Right ventricle myocardium inferior (tissue), 1 donor: ENCODE measurements at regions not wholly inside any gene's neighbourhood (a gene's known extent, or its start where the extent isn't known, plus 50 kb on each side); places are given as distances from the start of the nearest gene placed in this dataset.
A peak's percentile ranks its signal among the peaks of the same experiment; 100 is the strongest.

Experiments used
- ATAC-seq: fragments of 200-7000 bp; cut with Tn5 transposase; one replicate; pipeline ENCODE4 v1.9.1; 2020; ENCODE audit warnings: mild to moderate bottlenecking, moderate library complexity
- DNase-seq: peaks from one replicate; pipeline ENCODE4 v3.0.0; 2021; ENCODE audit errors: missing footprints
- intact Hi-C: fragments of 100-400 bp; cut with DNase I; formaldehyde crosslinking; loops from one replicate; pipeline ENCODE4 v1.11.0; 2022
- donor health status: DM: no; HTN: yes; CAD: no; lungs with severe emphysema.

DNA sequence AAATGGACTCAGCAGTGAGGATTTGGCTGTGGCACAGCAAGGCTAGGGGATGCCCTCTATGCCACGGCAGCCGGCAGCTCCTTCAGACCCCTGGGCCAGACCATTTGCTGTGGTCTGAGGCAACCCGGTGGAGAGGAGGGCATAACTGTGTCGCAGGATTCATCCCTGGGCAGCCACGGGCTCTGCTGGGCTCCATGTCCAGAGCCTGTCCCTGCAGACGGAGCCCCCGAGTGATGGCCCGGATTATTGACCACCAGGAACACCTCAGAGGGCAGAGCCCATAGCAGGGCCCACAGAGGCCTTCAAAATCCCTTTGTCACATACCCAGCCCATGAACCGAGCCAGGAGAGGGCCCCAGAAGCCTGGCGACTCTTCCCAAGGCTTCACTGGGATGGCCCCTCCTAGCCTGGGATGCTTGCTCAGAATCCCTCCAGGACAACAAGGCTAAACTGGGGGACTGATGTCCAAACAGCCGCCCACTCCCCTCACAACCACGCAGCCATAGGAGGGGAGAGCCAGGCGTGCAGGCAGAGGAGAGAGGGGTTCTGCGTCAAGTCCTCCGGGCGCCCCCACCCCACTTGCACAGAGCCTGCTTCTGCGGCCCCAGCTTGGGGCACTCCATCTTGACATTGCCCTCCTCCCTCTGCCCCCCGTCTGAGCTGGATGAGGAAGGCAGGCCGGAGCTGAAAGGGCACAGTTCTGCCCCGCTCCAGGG, 68.2 kb upstream of the AFDN start:
- intact Hi-C loops = no loop called here
- ATAC-seq = no peak

DNA sequence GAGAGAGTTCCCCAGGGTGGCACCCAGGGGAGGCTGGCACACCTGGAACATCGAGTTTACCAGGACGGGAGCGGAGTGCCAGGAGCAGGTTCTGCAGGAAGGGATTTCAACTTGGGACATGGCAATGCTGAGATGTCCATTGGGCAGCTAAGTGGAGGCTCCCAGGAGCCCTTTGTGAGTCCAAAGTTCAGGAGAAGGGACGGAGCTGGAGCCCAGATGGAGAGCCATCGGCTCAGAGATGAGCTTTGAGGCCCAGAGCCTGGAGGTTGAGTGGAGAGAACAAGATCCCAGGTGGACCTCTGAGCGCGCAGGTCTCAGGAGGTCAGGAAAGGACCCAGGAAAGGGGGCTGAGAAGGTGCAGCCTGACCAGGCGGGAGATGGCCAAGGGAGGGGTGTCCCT, 67.5 kb upstream of the AFDN start:
- ATAC-seq (no peak), DNase-seq (no peak)
- intact Hi-C loops = no loop called here

More for the DNA sequence above, 68.2 kb upstream of the AFDN start:
- DNase-seq = no peak

DNA sequence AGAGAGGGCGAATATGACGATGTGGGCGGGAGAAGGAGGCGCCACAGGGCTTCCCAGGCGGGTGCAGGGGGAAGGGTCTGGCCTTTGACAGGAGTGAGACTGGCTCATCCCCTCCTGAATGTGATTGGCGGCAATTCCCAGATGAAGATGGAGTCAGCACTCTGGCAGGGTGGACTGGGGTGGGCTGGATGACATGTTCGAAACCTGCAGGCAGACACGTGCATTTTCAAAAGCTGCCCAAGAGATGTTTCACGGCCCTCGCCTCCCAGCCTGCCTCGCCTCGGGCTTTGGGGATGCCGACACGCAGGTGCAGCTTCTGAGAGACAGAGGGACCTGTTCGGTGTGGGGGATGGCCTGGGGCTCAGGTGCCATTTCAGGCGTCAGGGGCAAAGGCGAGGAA, 66.8 kb upstream of the AFDN start:
- DNase-seq (no peak), ATAC-seq (no peak)
- intact Hi-C loops = no loop called here

GRCh38 chr6:167760979-167761793, 65.5 kb upstream of the AFDN start:
- intact Hi-C loops = no loop called here
- peak; percentile 90 for ATAC-seq

GRCh38 chr6:167761794-167762258, 64.9 kb upstream of the AFDN start:
- intact Hi-C loops = no loop called here
- no peak for DNase-seq
- ATAC-seq = no peak

More at GRCh38 chr6:167760979-167761793, 65.5 kb upstream of the AFDN start:
- DNase-seq = peak; percentile 83

DNA sequence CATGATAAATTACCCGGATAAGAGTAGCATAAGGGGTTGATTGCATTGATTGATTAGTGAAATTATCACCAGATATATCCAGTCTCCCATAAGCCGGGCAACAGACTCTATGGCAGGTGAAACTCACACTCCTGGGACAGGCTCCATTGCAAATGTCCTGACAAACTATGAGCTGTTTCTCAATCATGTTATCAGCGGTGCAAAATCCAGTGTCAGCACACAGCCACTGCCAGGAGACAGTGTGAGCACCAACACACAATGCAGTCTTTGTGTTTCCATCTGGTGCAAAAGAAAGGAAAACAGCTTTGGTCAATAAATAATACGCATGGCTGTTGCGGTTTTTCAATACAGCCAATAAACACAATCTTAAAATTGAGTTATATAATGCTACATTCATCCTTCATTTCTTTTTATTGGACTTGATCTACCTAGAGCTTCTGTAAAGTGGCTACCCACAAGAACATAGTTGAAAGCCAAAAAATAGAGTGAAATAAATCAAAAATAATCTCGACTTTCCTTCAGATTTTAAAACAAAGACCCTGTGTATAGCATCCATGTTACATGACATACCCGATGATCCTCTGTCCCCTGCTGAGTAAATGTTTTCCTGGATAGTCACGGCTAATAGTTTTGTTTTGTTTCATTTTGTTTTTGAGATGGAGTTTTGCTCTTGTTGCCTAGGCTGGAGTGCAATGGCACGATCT, 64.3 kb upstream of the AFDN start:
- intact Hi-C loops = no loop called here
- ATAC-seq = peak; percentile 69
- no peak for DNase-seq

GRCh38 chr6:167763056-167763944, 63.4 kb upstream of the AFDN start:
- DNase-seq = no peak
- no peak for ATAC-seq
- intact Hi-C loops = no loop called here

DNA sequence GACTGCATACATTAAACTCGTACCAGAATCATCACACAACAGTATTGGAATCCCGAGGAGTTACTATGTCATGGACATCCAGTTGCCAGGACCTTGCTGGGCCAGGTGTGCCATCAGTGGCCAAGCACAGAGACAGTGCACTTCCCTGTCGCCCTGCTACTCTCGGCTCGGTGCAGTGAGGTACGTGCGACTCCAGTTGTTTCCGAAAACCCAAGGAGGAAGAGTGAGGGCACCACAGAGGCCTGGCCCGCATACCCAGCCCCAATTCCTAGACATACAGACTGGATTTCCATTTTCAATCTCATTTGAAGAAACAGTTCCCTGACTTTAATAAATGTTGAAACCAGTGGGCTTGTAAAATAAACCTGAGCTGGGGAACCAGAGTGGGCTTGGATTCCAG, 62.5 kb upstream of the AFDN start:
- no peak for DNase-seq
- intact Hi-C loops = no loop called here
- ATAC-seq = no peak

DNA sequence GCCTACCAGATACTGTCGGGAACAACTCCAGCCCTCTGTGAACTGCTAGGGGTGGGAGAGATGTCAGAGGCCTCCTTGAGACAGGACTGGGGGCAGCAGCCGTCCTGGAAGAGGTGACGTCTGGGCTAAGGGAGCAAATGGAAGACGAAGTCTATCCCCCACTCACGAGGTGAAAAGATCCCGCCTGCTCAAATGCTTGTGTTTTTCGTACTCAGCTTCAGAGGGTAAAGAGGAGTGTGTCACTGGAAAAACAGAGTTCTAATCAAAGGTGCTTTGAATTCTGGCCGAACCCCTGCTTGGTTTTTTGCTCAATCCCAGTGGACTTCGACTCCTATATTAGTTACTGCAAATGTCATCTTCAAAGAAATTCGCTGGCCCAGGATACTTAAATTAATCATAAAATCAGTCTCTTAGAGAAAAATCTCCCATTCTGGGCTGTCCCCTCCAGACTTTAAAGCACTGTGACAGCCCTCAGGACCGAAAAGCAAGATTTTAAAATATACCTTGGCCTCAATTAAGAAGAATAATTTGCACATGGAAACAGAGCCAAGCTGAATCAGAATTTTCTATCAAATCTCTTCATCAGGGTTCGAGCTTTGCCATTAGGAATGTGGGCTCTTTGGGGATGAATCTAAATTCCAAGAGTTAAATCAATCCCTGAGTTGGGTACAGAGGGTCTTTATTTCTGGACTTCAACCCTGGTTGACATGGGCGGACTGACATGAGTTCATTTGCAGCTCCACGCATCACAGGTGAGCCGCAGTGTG, 61.8 kb upstream of the AFDN start:
- ATAC-seq (no peak), DNase-seq (no peak)
- intact Hi-C loops = no loop called here

- intact Hi-C loops = no loop called here
- DNase-seq (no peak), ATAC-seq (peak; percentile 77)
These were observed 59.6 kb upstream of the AFDN start for GRCh38 chr6:167766986-167767714.

DNA sequence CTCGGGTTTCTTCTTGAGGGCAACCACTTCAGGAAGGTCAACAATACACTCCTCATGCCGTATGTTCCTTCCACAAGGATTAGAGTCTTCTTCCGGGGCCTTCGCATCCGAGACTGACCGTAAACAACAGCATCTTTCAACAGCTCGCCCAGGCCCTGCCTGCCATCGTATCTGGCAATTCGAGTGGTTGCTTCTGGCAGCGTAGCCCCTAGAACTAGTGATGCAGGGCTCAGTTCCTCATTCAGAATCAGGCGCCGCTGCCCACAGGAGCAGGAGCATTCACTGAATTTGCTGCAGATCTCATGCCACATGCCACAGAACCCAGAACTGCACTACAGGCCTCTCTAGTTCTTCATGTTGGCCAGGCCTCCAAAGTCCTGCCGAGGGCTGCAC, 59.0 kb upstream of the AFDN start:
- no peak for DNase-seq
- intact Hi-C loops = no loop called here
- no peak for ATAC-seq

GRCh38 chr6:167768471-167769215, 58.1 kb upstream of the AFDN start:
- no peak for DNase-seq
- intact Hi-C loops = no loop called here
- no peak for ATAC-seq

DNA sequence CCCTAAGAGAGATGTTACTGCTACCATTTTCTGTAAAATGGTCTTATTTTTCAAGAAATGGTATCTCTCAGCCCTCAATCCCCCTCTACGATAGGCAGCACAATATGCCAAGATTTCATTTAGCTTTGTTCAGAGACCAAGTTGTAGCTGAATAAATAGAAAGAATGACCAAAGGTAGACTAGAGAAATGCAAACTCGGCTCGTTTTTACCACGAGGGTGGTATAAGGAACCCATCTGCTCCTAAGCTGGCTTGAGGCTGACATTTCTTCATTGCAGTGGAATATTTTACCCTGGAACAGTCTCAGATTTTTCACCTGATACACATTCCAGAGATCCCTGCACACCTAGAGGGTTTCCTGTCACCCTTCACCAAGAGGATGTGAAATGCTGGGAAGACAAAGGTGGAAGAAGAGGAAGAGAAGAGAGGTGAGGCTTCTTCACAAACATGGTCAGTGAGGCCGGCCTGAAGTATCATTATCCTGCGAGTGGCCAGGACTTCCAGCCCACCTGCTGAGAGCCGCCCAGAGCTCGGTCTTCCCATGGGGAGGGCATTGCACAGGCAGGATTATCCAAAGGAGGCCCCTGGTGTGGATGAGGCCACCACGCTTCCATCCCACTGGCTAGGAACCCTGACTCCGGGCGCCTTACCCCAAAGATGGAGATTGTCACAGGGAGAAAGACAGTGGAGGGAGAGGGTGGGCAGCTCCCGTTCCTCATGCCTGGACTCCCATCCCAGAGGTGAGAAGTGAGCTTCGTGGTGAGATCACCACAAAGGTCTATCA, 57.1 kb upstream of the AFDN start:
- intact Hi-C loops = loop anchor here (10.0 kb wide), 1 partner anchor 115 kb away; no protein-coding TSS in a partner anchor
- DNase-seq (no peak), ATAC-seq (no peak)

GRCh38 chr6:167770291-167770955, 56.3 kb upstream of the AFDN start:
- intact Hi-C loops = loop anchor here (10.0 kb wide), 1 partner anchor 114 kb away; no protein-coding TSS in a partner anchor

DNA sequence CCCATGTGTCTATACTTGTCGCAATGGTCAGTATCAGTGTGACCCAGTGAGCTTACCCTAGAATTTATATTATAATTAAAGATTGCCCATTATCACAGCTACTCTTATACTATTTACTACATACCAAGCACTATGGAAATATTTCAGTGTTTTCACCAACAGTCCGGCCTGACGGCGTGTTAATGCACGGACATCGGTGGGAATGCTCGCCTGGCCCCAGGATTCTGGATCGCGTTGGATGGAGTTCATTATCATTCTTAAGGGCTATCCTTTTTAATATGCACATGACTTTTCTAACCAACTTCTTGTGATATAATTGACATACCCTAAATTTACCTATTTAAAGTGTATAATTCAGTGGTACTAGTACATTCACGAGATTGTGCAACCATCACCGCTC, 51.8 kb upstream of the AFDN start:
- no peak for ATAC-seq
- no peak for DNase-seq
- intact Hi-C loops = loop anchor here (10.0 kb wide), 1 partner anchor 110 kb away; no protein-coding TSS in a partner anchor

More at GRCh38 chr6:167770291-167770955, 56.3 kb upstream of the AFDN start:
- ATAC-seq (no peak), DNase-seq (no peak)
